Vagina (tissue), 2 donors: ENCODE measurements at regions not wholly inside any gene's neighbourhood (a gene's known extent, or its start where the extent isn't known, plus 50 kb on each side); places are given as distances from the start of the nearest gene placed in this dataset.

Experiments
- CTCF ChIP-seq, 3 experiments: fragments of 450-650 bp in 2 of 3; fragments of 200-600 bp in 1 of 3; sonication (generic) in 1 of 3; IDR thresholded peaks; one replicate each; pipeline ENCODE4 v1.5.1; 2017 to 2019; ENCODE audit warnings: antibody characterized with exemption in 3 of 3, mild to moderate bottlenecking in 2 of 3, moderate library complexity in 2 of 3
- POLR2A ChIP-seq, 2 donors: fragments of 450-650 bp; IDR thresholded peaks; one replicate each; pipeline ENCODE4 v1.6.1; 2017; ENCODE audit warnings: antibody characterized with exemption in 2 of 2, mild to moderate bottlenecking in 2 of 2, moderate library complexity in 2 of 2
- POLR2AphosphoS5 ChIP-seq, 2 donors: sonication (generic); formaldehyde crosslinking; IDR thresholded peaks; one replicate each; pipeline ENCODE4 v1.9.0; 2017; ENCODE audit warnings: antibody characterized with exemption in 2 of 2, mild to moderate bottlenecking in 2 of 2, low read depth in 1 of 2; ENCODE audit not compliant: insufficient read depth in 1 of 2

GRCh38 chr12:24014240-24014639 is 64.8 kb upstream of the SOX5 start:
- TF ChIP-seq CTCF (IDR thresholded peaks at IDR 0.05) (no peak), POLR2A (IDR thresholded peaks at IDR 0.05) (no peak), POLR2AphosphoS5 (IDR thresholded peaks at IDR 0.05; ENCODE audit: insufficient read depth in 1 of 2, low read depth in 1 of 2) (no peak)
